ENCODE measurements at regions not wholly inside any gene's neighbourhood (a gene's known extent, or its start where the extent isn't known, plus 50 kb on each side); places are given as distances from the start of the nearest gene placed in this dataset.

DNA sequence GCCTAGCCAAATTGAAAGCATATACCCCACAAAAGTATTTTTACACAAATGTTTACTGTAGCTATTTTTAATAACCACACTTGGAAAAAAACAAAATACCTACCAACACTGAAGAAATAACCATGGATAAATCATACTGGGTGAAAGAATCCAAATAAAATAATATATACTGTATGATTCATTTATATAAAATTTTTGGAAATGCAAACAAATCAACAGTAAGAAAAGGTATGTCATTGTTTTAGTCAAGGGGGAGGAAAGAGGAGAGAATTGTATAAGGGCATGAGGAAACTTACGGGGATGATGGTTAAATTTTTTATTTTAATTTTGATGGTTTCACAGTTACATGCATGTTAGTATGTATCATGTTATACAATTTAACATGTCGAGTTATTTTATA lies 557.8 kb downstream of the TECRL start:
- Histone ChIP-seq H3K18ac (ENCODE audit: insufficient read length, low read depth, low read length) (no peak overlapping the region), H3K14ac (ENCODE audit: insufficient read depth, low read length) (no peak overlapping the region), H3K4me1 (ENCODE audit: insufficient read depth, low read length) (no peaks in the 10 kb centered on the region), H3K27ac (ENCODE audit: insufficient read length, low read depth, low read length) (no peak overlapping the region), H3K23me2 (ENCODE audit: insufficient read length, low read depth, low read length, poor library complexity, severe bottlenecking) (no peaks in the 10 kb centered on the region), H3K27me3 (ENCODE audit: insufficient read depth, low read length) (no peaks in the 10 kb centered on the region), H2AFZ (ENCODE audit: low read length) (no peak overlapping the region), H4K91ac (ENCODE audit: insufficient read length, low read depth, low read length) (no peak overlapping the region), H3T11ph (ENCODE audit: low read length) (no peak overlapping the region), H3K23ac (ENCODE audit: insufficient read length, low read depth, low read length) (no peak overlapping the region), H2BK5ac (ENCODE audit: insufficient read length, low read length) (no peak overlapping the region), H2BK15ac (ENCODE audit: low read depth, low read length) (no peak overlapping the region), H4K5ac (ENCODE audit: insufficient read length, low read depth, low read length) (no peak overlapping the region), H3K79me1 (ENCODE audit: insufficient read depth, low read depth, low read length, poor library complexity, severe bottlenecking) (no peaks in the 10 kb centered on the region), H2BK120ac (ENCODE audit: low read depth, low read length, poor library complexity, severe bottlenecking) (no peak overlapping the region), H2AK5ac (ENCODE audit: insufficient read length, low read length) (no peak overlapping the region), H3K9me3 (ENCODE audit: control insufficient read depth, low read depth, low read length) (no peaks in the 10 kb centered on the region), H2BK20ac (ENCODE audit: low read depth, low read length, poor library complexity, severe bottlenecking) (no peak overlapping the region), H3K79me2 (ENCODE audit: insufficient read depth, low read length) (no peaks in the 10 kb centered on the region), H4K8ac (replicated peaks; ENCODE audit: insufficient read length, low read depth, low read length) (no peak overlapping the region), H3K4ac (ENCODE audit: low read depth, low read length) (no peak overlapping the region), H2BK12ac (ENCODE audit: insufficient read length, low read depth, low read length) (no peak overlapping the region), H3K56ac (ENCODE audit: insufficient read length, low read depth, low read length) (no peak overlapping the region), H4K20me1 (ENCODE audit: control insufficient read depth, insufficient read depth, insufficient read length) (no peaks in the 10 kb centered on the region), H3K4me2 (ENCODE audit: insufficient read depth, insufficient read length, low read length) (no peak overlapping the region), H3K9ac (ENCODE audit: extremely low read depth, insufficient read length, low read length) (no peak overlapping the region)
- Mint-ChIP-seq H3K27ac (no peak overlapping the region), H3K36me3 (ENCODE audit: insufficient read depth in 1 of 3, low read depth in 3 of 3) (no peaks in the 10 kb centered on the region), H3K4me3 (no peak overlapping the region), H3K27me3 (ENCODE audit: low read depth) (no peaks in the 10 kb centered on the region), H3K4me1 (no peaks in the 10 kb centered on the region), H3K9me3 (no peaks in the 10 kb centered on the region; a peak in 1 of 5 replicates)
- no peak for DNase-seq
- 100% methylated on average over 1 of the region's 2 CpGs for WGBS (ENCODE audit: extremely low coverage, insufficient read length, low lambda C conversion rate)
- TF ChIP-seq, protein P1, sequence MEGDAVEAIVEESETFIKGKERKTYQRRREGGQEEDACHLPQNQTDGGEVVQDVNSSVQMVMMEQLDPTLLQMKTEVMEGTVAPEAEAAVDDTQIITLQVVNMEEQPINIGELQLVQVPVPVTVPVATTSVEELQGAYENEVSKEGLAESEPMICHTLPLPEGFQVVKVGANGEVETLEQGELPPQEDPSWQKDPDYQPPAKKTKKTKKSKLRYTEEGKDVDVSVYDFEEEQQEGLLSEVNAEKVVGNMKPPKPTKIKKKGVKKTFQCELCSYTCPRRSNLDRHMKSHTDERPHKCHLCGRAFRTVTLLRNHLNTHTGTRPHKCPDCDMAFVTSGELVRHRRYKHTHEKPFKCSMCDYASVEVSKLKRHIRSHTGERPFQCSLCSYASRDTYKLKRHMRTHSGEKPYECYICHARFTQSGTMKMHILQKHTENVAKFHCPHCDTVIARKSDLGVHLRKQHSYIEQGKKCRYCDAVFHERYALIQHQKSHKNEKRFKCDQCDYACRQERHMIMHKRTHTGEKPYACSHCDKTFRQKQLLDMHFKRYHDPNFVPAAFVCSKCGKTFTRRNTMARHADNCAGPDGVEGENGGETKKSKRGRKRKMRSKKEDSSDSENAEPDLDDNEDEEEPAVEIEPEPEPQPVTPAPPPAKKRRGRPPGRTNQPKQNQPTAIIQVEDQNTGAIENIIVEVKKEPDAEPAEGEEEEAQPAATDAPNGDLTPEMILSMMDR (conservative IDR thresholded peaks at IDR 0.05) = no peak

All from H9 (cell line).